Activated naive CD4-positive, alpha-beta T cell treated with anti-CD3 and anti-CD28 coated beads, Interleukin-2, amount 50 U/mL, for 72 hours (primary cell): ENCODE measurements at regions not wholly inside any gene's neighbourhood (a gene's known extent, or its start where the extent isn't known, plus 50 kb on each side); places are given as distances from the start of the nearest gene placed in this dataset.

Experiments
- ATAC-seq, 2 donors: fragments of 150-1000 bp; cut with Tn5 transposase; 2 replicates each; pipeline ENCODE4 v1.10.0; 2021; ENCODE audit warnings: mild to moderate bottlenecking in 2 of 2, moderate library complexity in 2 of 2
- DNase-seq, 2 donors: peaks; one replicate each; pipeline ENCODE4 v3.0.0; 2021 to 2022; ENCODE audit warnings: low spot score in 2 of 2
- H3K27ac Mint-ChIP-seq, 2 donors: one replicate each; pipeline ENCODE4 v1.8.0; 2022; ENCODE audit warnings: mild to moderate bottlenecking in 2 of 2, mixed read lengths in 2 of 2
- H3K36me3 Mint-ChIP-seq, 2 donors: one replicate each; pipeline ENCODE4 v1.8.0; 2022; ENCODE audit warnings: mixed read lengths in 2 of 2
- H3K9me3 Mint-ChIP-seq, 2 donors: one replicate each; pipeline ENCODE4 v1.8.0; 2022; ENCODE audit warnings: mixed read lengths in 2 of 2

- H3K9me3 Mint-ChIP-seq, result peaks cover 3 to 6% of the 10 kb centered on the region in 2 donors
- no peak overlapping the region for H3K27ac Mint-ChIP-seq
- H3K36me3 Mint-ChIP-seq, result no peaks in the 10 kb centered on the region
- no peak for ATAC-seq
- no peak for DNase-seq
Measured at GRCh38 chr4:147335183-147335582, 145.7 kb upstream of the EDNRA start.

DNA sequence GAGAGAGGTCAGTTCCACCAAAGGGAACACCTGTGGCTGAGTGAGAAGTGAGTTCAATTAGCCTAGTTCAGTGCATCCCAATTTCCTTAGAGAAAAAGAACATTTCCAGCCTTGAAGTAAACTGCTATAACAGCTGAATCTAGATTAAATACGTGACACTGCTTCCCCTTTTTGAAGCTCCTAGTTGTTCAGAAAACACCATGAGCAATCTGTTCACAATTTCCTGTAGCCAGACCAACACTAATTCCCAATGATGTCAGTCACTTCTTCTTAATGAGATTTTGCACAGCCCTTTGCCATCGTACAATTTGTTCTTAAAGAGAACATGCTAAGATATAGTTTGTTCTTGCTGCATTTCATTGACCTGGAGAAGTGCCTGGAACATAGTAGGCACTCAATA lies 144.6 kb upstream of the EDNRA start:
- DNase-seq (no peak), ATAC-seq (no peak)
- H3K36me3 Mint-ChIP-seq, result no peaks in the 10 kb centered on the region
- no peak overlapping the region for H3K27ac Mint-ChIP-seq
- peaks cover 3 to 6% of the 10 kb centered on the region in 2 donors for H3K9me3 Mint-ChIP-seq

DNA sequence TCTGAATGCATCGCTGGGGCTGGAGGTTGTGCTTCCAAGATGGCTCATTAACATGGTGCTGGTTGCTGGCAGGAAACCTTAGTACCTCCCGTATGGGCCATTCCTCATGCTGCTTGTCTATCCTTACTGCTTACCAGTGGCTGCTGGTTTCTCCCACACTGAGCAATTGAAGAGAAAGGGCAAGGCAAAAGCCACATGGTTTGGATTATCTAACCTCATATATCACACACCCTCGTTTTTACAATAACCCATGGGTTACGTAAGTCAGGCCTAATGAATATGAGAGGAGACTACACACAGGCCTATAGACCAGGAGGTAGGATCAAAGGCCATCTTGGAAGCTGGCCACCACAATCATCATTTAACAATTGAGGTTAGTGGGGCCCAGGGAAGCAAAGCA lies 141.8 kb upstream of the EDNRA start:
- Mint-ChIP-seq H3K9me3 (peaks cover 3 to 6% of the 10 kb centered on the region in 2 donors), H3K36me3 (no peaks in the 10 kb centered on the region), H3K27ac (no peak overlapping the region)
- ATAC-seq (no peak), DNase-seq (no peak)

GRCh38 chr4:147340111-147340510 lies 140.8 kb upstream of the EDNRA start:
- Mint-ChIP-seq H3K36me3 (no peaks in the 10 kb centered on the region), H3K27ac (no peak overlapping the region), H3K9me3 (peaks cover 3 to 6% of the 10 kb centered on the region in 2 donors)
- no peak for ATAC-seq
- no peak for DNase-seq

- ATAC-seq, result no peak
- Mint-ChIP-seq H3K27ac (no peak overlapping the region), H3K9me3 (peaks cover 3 to 6% of the 10 kb centered on the region in 2 donors), H3K36me3 (no peaks in the 10 kb centered on the region)
- DNase-seq, result no peak
Measured at GRCh38 chr4:147340591-147341120, 140.2 kb upstream of the EDNRA start.

- no peak for ATAC-seq
- no peak for DNase-seq
- Mint-ChIP-seq H3K36me3 (no peaks in the 10 kb centered on the region), H3K9me3 (no peaks in the 10 kb centered on the region), H3K27ac (no peak overlapping the region)
Measured at GRCh38 chr4:147343692-147344091, 137.2 kb upstream of the EDNRA start.

GRCh38 chr4:147345662-147346061 lies 135.2 kb upstream of the EDNRA start:
- Mint-ChIP-seq H3K36me3 (no peaks in the 10 kb centered on the region), H3K27ac (no peak overlapping the region), H3K9me3 (no peaks in the 10 kb centered on the region)
- DNase-seq (no peak), ATAC-seq (no peak)

DNA sequence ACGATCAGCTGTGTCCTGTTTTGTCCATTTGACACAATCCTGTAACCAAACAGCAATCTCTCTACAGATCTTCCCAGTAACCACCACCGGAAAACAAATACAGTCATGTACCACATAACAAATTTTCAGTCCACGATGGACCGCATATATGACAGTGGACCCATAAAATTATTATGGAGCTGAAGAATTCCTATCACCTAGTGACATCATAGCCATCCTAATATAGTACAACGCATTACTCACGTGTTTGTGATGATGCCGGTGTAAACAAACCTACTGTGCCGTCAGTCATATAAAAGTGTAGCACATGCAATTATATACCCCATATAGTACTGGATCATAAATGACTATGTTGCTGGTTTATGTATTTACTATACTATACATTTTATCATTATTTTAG lies 133.7 kb upstream of the EDNRA start:
- Mint-ChIP-seq H3K9me3 (peaks cover 0 to 3% of the 10 kb centered on the region in 2 donors), H3K27ac (no peak overlapping the region), H3K36me3 (no peaks in the 10 kb centered on the region)
- ATAC-seq (no peak), DNase-seq (no peak)

- ATAC-seq (no peak), DNase-seq (no peak)
- Mint-ChIP-seq H3K27ac (no peak overlapping the region), H3K36me3 (no peaks in the 10 kb centered on the region), H3K9me3 (peaks cover 0 to 7% of the 10 kb centered on the region in 2 donors)
Measured at GRCh38 chr4:147349193-147349592, 131.7 kb upstream of the EDNRA start.

- peaks cover 0 to 7% of the 10 kb centered on the region in 2 donors for H3K9me3 Mint-ChIP-seq
- DNase-seq (no peak), ATAC-seq (no peak)
- no peaks in the 10 kb centered on the region for H3K36me3 Mint-ChIP-seq
- no peak overlapping the region for H3K27ac Mint-ChIP-seq
Measured at GRCh38 chr4:147351083-147351787, 129.7 kb upstream of the EDNRA start.

- no peaks in the 10 kb centered on the region for H3K36me3 Mint-ChIP-seq
- peaks cover 0 to 7% of the 10 kb centered on the region in 2 donors for H3K9me3 Mint-ChIP-seq
- ATAC-seq, result no peak
- DNase-seq, result no peak
- no peak overlapping the region for H3K27ac Mint-ChIP-seq
Measured at GRCh38 chr4:147354237-147354636, 126.7 kb upstream of the EDNRA start.

DNA sequence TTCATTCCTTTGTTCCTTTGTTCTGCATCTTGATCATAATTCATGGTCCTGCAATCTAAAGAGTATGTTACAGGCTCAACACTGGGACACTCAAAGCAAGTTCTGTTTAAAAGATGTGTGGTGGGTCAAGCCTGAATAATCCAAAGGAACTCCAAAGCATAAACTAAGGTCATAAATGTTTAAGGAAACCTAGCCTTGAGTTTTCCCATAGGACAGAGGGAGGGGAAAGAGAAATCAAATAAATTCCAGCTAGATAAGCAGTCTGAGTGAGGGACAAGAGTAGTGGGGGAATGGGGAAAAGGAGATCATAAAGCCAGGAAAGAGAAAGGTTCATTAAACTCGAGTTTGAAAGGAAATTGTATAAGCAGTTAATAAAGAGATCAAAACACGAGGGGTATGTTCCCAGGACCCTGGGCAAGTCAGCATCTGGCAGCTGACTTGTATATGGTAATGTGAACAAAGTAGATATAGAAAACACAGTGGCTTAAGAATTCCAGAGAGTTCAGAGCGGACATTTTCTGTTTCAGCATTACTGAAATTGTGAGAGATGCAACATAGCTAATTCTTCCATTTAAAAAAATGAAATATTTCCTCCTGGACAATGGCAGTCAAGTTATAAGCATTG lies 125.8 kb upstream of the EDNRA start:
- no peak for DNase-seq

GRCh38 chr4:147355847-147356246 lies 125.0 kb upstream of the EDNRA start:
- Mint-ChIP-seq H3K27ac (no peak overlapping the region), H3K9me3 (peaks cover 0 to 7% of the 10 kb centered on the region in 2 donors), H3K36me3 (no peaks in the 10 kb centered on the region)
- DNase-seq (no peak), ATAC-seq (no peak)

More for the DNA sequence above, 125.8 kb upstream of the EDNRA start:
- H3K27ac Mint-ChIP-seq, result no peak overlapping the region
- H3K9me3 Mint-ChIP-seq, result peaks cover 0 to 7% of the 10 kb centered on the region in 2 donors
- no peaks in the 10 kb centered on the region for H3K36me3 Mint-ChIP-seq
- no peak for ATAC-seq

GRCh38 chr4:147360301-147360700 lies 120.6 kb upstream of the EDNRA start:
- Mint-ChIP-seq H3K27ac (peak overlapping the region in 1 of 2 donors; percentile 9), H3K9me3 (peaks cover 5 to 10% of the 10 kb centered on the region in 2 donors), H3K36me3 (no peaks in the 10 kb centered on the region)
- no peak for ATAC-seq
- no peak for DNase-seq

GRCh38 chr4:147361726-147362125 lies 119.2 kb upstream of the EDNRA start:
- H3K27ac Mint-ChIP-seq, result no peak overlapping the region
- H3K9me3 Mint-ChIP-seq, result peaks cover 12 to 15% of the 10 kb centered on the region in 2 donors
- DNase-seq, result no peak
- no peaks in the 10 kb centered on the region for H3K36me3 Mint-ChIP-seq
- no peak for ATAC-seq

DNA sequence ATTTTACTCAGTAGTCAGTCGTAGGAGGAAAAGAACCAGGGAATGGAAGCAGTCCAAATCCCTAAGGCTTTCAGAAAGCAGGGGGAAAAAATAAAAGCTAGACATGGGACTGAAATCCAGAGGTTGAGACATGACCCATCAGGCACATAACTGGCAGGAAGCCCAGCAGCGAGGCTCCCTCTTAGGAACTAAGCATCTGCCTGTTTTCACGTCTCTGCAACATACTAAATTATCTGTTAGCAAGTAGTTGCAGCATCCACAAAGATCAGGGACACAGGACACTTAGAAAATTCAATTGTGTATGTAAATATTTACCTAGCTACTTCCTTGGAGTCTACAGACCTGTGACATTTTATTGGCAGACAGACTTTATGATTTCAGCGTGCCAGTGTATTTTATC lies 118.0 kb upstream of the EDNRA start:
- no peaks in the 10 kb centered on the region for H3K36me3 Mint-ChIP-seq
- no peak for ATAC-seq
- peaks cover 12 to 15% of the 10 kb centered on the region in 2 donors for H3K9me3 Mint-ChIP-seq
- DNase-seq, result no peak
- no peak overlapping the region for H3K27ac Mint-ChIP-seq

- Mint-ChIP-seq H3K27ac (no peak overlapping the region), H3K36me3 (no peaks in the 10 kb centered on the region), H3K9me3 (peaks cover 12 to 15% of the 10 kb centered on the region in 2 donors)
- ATAC-seq (no peak), DNase-seq (no peak)
Measured at GRCh38 chr4:147363514-147363913, 117.4 kb upstream of the EDNRA start.

GRCh38 chr4:147365396-147365795 lies 115.5 kb upstream of the EDNRA start:
- DNase-seq (no peak), ATAC-seq (no peak)
- Mint-ChIP-seq H3K27ac (no peak overlapping the region), H3K9me3 (peaks cover 12 to 15% of the 10 kb centered on the region in 2 donors), H3K36me3 (no peaks in the 10 kb centered on the region)
